ENCODE measurements at regions not wholly inside any gene's neighbourhood (a gene's known extent, or its start where the extent isn't known, plus 50 kb on each side); places are given as distances from the start of the nearest gene placed in this dataset.

- no peak for TF ChIP-seq CTCF (IDR thresholded peaks at IDR 0.05; ENCODE audit: low read length)
- no peak for TF ChIP-seq EZH2 (IDR thresholded peaks at IDR 0.05; ENCODE audit: borderline replicate concordance, low read length)
Observed at GRCh38 chr13:21817878-21818277, 147.0 kb downstream of the FGF9 start.
